ENCODE measurements at regions not wholly inside any gene's neighbourhood (a gene's known extent, or its start where the extent isn't known, plus 50 kb on each side); places are given as distances from the start of the nearest gene placed in this dataset.
"Not testable (repeated sequence)": the region's sequence is repeated elsewhere in the genome, so short reads cannot be mapped to it uniquely, and the experiment has no call there.

GRCh38 chr10:62985807-62986600, 147.1 kb upstream of the NRBF2 start:
- no peak for FAIRE-seq

GRCh38 chr10:62981096-62981495, 152.0 kb upstream of the NRBF2 start:
- DNase-seq (ENCODE audit: insufficient read length, low spot score) (no peak), FAIRE-seq (no peak)
- TF ChIP-seq POLR2AphosphoS5 (IDR thresholded peaks at IDR 0.05; ENCODE audit: low read depth, low read length) = no peak
- no peak for TF ChIP-seq SPI1 (IDR thresholded peaks at IDR 0.05; ENCODE audit: low read depth, low read length)
- TF ChIP-seq PAX5 (IDR thresholded peaks at IDR 0.05; ENCODE audit: insufficient read depth, low read length, severe bottlenecking) = no peak
- TF ChIP-seq POLR2A (IDR thresholded peaks at IDR 0.05; ENCODE audit: low read depth, low read length) = no peak
- no peak for TF ChIP-seq TAF1 (IDR thresholded peaks at IDR 0.05; ENCODE audit: low read depth, low read length)

More at GRCh38 chr10:62985807-62986600, 147.1 kb upstream of the NRBF2 start:
- DNase-seq (ENCODE audit: insufficient read length, low spot score) = no peak
- TF ChIP-seq TAF1 (IDR thresholded peaks at IDR 0.05; ENCODE audit: low read depth, low read length) (no peak), PAX5 (IDR thresholded peaks at IDR 0.05; ENCODE audit: insufficient read depth, low read length, severe bottlenecking) (no peak), POU2F2 (IDR thresholded peaks at IDR 0.05; ENCODE audit: low read depth, low read length) (no peak), POLR2AphosphoS5 (IDR thresholded peaks at IDR 0.05; ENCODE audit: low read depth, low read length) (no peak), POLR2A (IDR thresholded peaks at IDR 0.05; ENCODE audit: low read depth, low read length) (no peak), SPI1 (IDR thresholded peaks at IDR 0.05; ENCODE audit: low read depth, low read length) (no peak)

- TF ChIP-seq PAX5 (IDR thresholded peaks at IDR 0.05; ENCODE audit: insufficient read depth, low read length, severe bottlenecking) (no peak), TAF1 (IDR thresholded peaks at IDR 0.05; ENCODE audit: low read depth, low read length) (no peak)
- DNase-seq (ENCODE audit: insufficient read length, low spot score) (no peak), FAIRE-seq (no peak)
Observed at GRCh38 chr10:62980687-62981086, 152.4 kb upstream of the NRBF2 start.

GRCh38 chr10:62979921-62980320, 153.2 kb upstream of the NRBF2 start:
- FAIRE-seq = no peak
- TF ChIP-seq POLR2AphosphoS5 (IDR thresholded peaks at IDR 0.05; ENCODE audit: low read depth, low read length) (no peak), POLR2A (IDR thresholded peaks at IDR 0.05; ENCODE audit: low read depth, low read length) (no peak), PAX5 (IDR thresholded peaks at IDR 0.05; ENCODE audit: insufficient read depth, low read length, severe bottlenecking) (no peak), POU2F2 (IDR thresholded peaks at IDR 0.05; ENCODE audit: low read depth, low read length) (no peak), TAF1 (IDR thresholded peaks at IDR 0.05; ENCODE audit: low read depth, low read length) (no peak)

DNA sequence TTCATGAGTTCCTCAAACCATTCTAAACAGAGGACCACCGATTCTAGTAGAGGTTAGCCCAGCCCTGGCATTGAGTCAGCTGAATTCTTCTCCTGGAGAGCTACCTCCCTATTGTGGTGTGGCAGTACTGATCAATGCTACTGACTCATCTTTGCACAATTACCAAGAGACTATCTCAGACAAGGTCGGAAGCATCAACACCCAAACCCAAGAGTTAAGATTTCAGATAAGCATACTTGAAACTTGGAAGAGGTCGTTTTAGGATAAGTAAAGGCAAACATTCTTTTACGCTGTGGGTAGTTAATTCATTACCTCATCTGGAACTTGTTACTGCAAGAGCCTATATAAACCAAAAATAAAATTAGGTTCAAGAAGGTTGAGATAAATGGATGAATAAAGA, 154.6 kb upstream of the NRBF2 start:
- TF ChIP-seq SPI1 (IDR thresholded peaks at IDR 0.05; ENCODE audit: low read depth, low read length) (no peak), PAX5 (IDR thresholded peaks at IDR 0.05; ENCODE audit: insufficient read depth, low read length, severe bottlenecking) (no peak), POU2F2 (IDR thresholded peaks at IDR 0.05; ENCODE audit: low read depth, low read length) (no peak), TAF1 (IDR thresholded peaks at IDR 0.05; ENCODE audit: low read depth, low read length) (no peak)
- DNase-seq (ENCODE audit: insufficient read length, low spot score) (no peak), FAIRE-seq (no peak)

More at GRCh38 chr10:62979921-62980320, 153.2 kb upstream of the NRBF2 start:
- no peak for DNase-seq (ENCODE audit: insufficient read length, low spot score)

DNA sequence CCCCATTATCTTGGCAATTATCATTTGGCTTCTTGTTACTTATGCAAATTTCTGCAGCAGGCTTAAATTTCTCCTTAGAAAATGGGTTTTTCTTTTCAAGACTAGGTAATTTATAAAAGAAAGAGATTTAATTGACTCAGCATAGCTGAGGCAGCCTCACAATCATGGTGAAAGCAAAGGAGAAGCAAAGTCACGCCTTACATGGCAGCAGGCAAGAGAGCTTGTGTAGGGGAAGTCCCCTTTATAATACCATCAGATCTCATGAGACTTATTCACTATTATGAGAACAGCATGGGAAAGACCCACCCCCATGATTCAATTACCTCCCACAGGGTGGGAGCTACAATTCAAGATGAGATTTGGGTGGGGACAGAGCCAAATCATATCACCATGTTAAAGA, 158.3 kb upstream of the NRBF2 start:
- FAIRE-seq; DNase-seq (ENCODE audit: insufficient read length, low spot score): not testable (repeated sequence)

- DNase-seq (ENCODE audit: insufficient read length, low spot score) = no peak
- TF ChIP-seq SPI1 (IDR thresholded peaks at IDR 0.05; ENCODE audit: low read depth, low read length) (no peak), POLR2AphosphoS5 (IDR thresholded peaks at IDR 0.05; ENCODE audit: low read depth, low read length) (no peak), TAF1 (IDR thresholded peaks at IDR 0.05; ENCODE audit: low read depth, low read length) (no peak), POLR2A (IDR thresholded peaks at IDR 0.05; ENCODE audit: low read depth, low read length) (no peak), PAX5 (IDR thresholded peaks at IDR 0.05; ENCODE audit: insufficient read depth, low read length, severe bottlenecking) (no peak), POU2F2 (IDR thresholded peaks at IDR 0.05; ENCODE audit: low read depth, low read length) (no peak)
- FAIRE-seq = no peak
Observed at GRCh38 chr10:62972103-62972502, 155.9 kb upstream of the EGR2 start.

GRCh38 chr10:62964026-62964425, 147.9 kb upstream of the EGR2 start:
- DNase-seq (ENCODE audit: insufficient read length, low spot score) (no peak), FAIRE-seq (no peak)
- TF ChIP-seq POLR2A (IDR thresholded peaks at IDR 0.05; ENCODE audit: low read depth, low read length) = no peak
- no peak for TF ChIP-seq POLR2AphosphoS5 (IDR thresholded peaks at IDR 0.05; ENCODE audit: low read depth, low read length)
- no peak for TF ChIP-seq PAX5 (IDR thresholded peaks at IDR 0.05; ENCODE audit: insufficient read depth, low read length, severe bottlenecking)
- TF ChIP-seq POU2F2 (IDR thresholded peaks at IDR 0.05; ENCODE audit: low read depth, low read length) = no peak

- DNase-seq (ENCODE audit: insufficient read length, low spot score) (no peak), FAIRE-seq (no peak)
- TF ChIP-seq PAX5 (IDR thresholded peaks at IDR 0.05; ENCODE audit: insufficient read depth, low read length, severe bottlenecking) = no peak
- TF ChIP-seq SPI1 (IDR thresholded peaks at IDR 0.05; ENCODE audit: low read depth, low read length) = no peak
- TF ChIP-seq POLR2A (IDR thresholded peaks at IDR 0.05; ENCODE audit: low read depth, low read length) = no peak
- TF ChIP-seq POU2F2 (IDR thresholded peaks at IDR 0.05; ENCODE audit: low read depth, low read length) = no peak
- no peak for TF ChIP-seq POLR2AphosphoS5 (IDR thresholded peaks at IDR 0.05; ENCODE audit: low read depth, low read length)
- TF ChIP-seq TAF1 (IDR thresholded peaks at IDR 0.05; ENCODE audit: low read depth, low read length) = no peak
Observed at GRCh38 chr10:62961951-62962523, 145.9 kb upstream of the EGR2 start.

DNA sequence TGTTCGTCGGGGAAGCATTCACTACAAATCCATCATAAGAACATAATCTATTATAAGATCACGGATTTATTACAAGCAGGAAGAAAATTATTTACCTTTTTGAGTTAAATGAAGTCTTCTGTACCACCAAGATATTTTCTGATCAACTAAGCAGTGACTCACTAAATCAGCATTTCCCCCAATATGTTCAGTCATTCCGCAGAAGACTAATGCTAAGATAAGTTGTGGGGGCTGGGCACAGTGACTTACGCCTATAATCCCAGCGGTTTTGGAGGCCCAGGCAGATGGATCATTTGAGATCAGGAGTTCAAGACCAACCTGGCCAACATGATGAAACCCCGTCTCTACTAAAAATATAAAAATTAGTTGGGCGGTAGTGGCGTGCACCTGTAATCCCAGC, 144.2 kb upstream of the EGR2 start:
- DNase-seq (ENCODE audit: insufficient read length, low spot score) (no peak), FAIRE-seq (no peak)
- TF ChIP-seq SPI1 (IDR thresholded peaks at IDR 0.05; ENCODE audit: low read depth, low read length) = no peak
- no peak for TF ChIP-seq PAX5 (IDR thresholded peaks at IDR 0.05; ENCODE audit: insufficient read depth, low read length, severe bottlenecking)
- TF ChIP-seq TAF1 (IDR thresholded peaks at IDR 0.05; ENCODE audit: low read depth, low read length) = no peak
- TF ChIP-seq POU2F2 (IDR thresholded peaks at IDR 0.05; ENCODE audit: low read depth, low read length) = no peak
- no peak for TF ChIP-seq POLR2A (IDR thresholded peaks at IDR 0.05; ENCODE audit: low read depth, low read length)
- no peak for TF ChIP-seq POLR2AphosphoS5 (IDR thresholded peaks at IDR 0.05; ENCODE audit: low read depth, low read length)
